ENCODE measurements at regions not wholly inside any gene's neighbourhood (a gene's known extent, or its start where the extent isn't known, plus 50 kb on each side); places are given as distances from the start of the nearest gene placed in this dataset.

GRCh38 chr6:150710236-150710635 is 110.6 kb downstream of the PLEKHG1 start:
- FAIRE-seq (no peak), ATAC-seq (no peak), DNase-seq (ENCODE audit: low read depth, low spot score) (no peak)
- Histone ChIP-seq H3K9ac (ENCODE audit: control insufficient read depth, insufficient read depth, low read length) (no peak overlapping the region), H2AFZ (ENCODE audit: control insufficient read depth, low read depth, low read length) (no peak overlapping the region), H3K9me3 (replicated peaks; ENCODE audit: control insufficient read depth, insufficient read depth, low read length) (no peaks in the 10 kb centered on the region), H3K27me3 (replicated peaks in 1 of 2; ENCODE audit: control insufficient read depth in 2 of 2, insufficient read depth in 2 of 2, low read length in 1 of 2) (no peaks in the 10 kb centered on the region), H3K36me3 (ENCODE audit: control insufficient read depth in 2 of 2, insufficient read depth in 2 of 2, low read length in 1 of 2) (0 out of 4 replicates have a peak, but pooled peaks cover 0 to 1% of the 10 kb centered on the region in 2 experiments), H3K4me1 (ENCODE audit: control insufficient read depth, insufficient read depth, low read length) (no peaks in the 10 kb centered on the region), H4K20me1 (ENCODE audit: control insufficient read depth, insufficient read depth) (no peaks in the 10 kb centered on the region), H3K79me2 (ENCODE audit: control insufficient read depth, insufficient read depth, low read length) (no peaks in the 10 kb centered on the region), H3K27ac (ENCODE audit: control insufficient read depth, insufficient read depth) (no peak overlapping the region), H3K4me2 (ENCODE audit: control insufficient read depth, insufficient read depth) (no peak overlapping the region), H3K4me3 (no peak overlapping the region)
- 88% methylated on average over 6 of the region's 6 CpGs for WGBS (ENCODE audit: insufficient coverage, insufficient replicate concordance, low lambda C conversion rate, missing lambda C conversion rate)
- RAD21 ChIA-PET (ENCODE audit: unreplicated experiment) = no interaction called here
- SMC1A ChIA-PET (ENCODE audit: uncharacterized antibody, unreplicated experiment) = interaction anchor here (1.2 to 1.3 kb wide), 2 partner anchors 12 to 15 kb away, joined by 3 read pairs; no protein-coding TSS in a partner anchor
- no TSS peak for BruUV-seq (replicated peaks)
- POLR2A ChIA-PET = no interaction called here
- in situ Hi-C loops (cut with MboI) (no loop called here), intact Hi-C loops (cut with micrococcal nuclease; ENCODE audit: unreplicated experiment) (no loop called here)
- CTCF ChIA-PET = no interaction called here
- TF ChIP-seq MAX (IDR thresholded peaks at IDR 0.05; ENCODE audit: low read depth, low read length) = no peak
- no peak for TF ChIP-seq POU2F2 (IDR thresholded peaks at IDR 0.05; ENCODE audit: borderline replicate concordance, low read depth, low read length)
- TF ChIP-seq NFYA (IDR thresholded peaks at IDR 0.05; ENCODE audit: borderline replicate concordance, low read depth, low read length) = no peak
- no peak for TF ChIP-seq WRNIP1 (IDR thresholded peaks at IDR 0.05; ENCODE audit: borderline replicate concordance, low read depth, low read length)
- TF ChIP-seq ZBTB11 (CRISPR knock-in tag; IDR thresholded peaks at IDR 0.05) = no peak
- TF ChIP-seq SMAD1 (IDR thresholded peaks at IDR 0.05; ENCODE audit: low read depth, partially characterized antibody) = no peak
- no peak for TF ChIP-seq CUX1 (IDR thresholded peaks at IDR 0.05; ENCODE audit: insufficient replicate concordance, low read depth, low read length)
- TF ChIP-seq KLF5 (IDR thresholded peaks at IDR 0.05; ENCODE audit: partially characterized antibody) = no peak
- no peak for TF ChIP-seq ASH2L (IDR thresholded peaks at IDR 0.05; ENCODE audit: borderline replicate concordance, low read depth)
- no peak for TF ChIP-seq ZNF24 (IDR thresholded peaks at IDR 0.05)
- TF ChIP-seq HDGF (IDR thresholded peaks at IDR 0.05) = no peak
- no peak for TF ChIP-seq NR2F1 (conservative IDR thresholded peaks at IDR 0.05)
- TF ChIP-seq ATF7 (IDR thresholded peaks at IDR 0.05; ENCODE audit: low read depth) = no peak
- no peak for TF ChIP-seq CBX5 (IDR thresholded peaks at IDR 0.05; ENCODE audit: low read depth)
- no peak for TF ChIP-seq ZNF217 (IDR thresholded peaks at IDR 0.05)

Measured in GM12878 (cell line).